ENCODE measurements at regions not wholly inside any gene's neighbourhood (a gene's known extent, or its start where the extent isn't known, plus 50 kb on each side); places are given as distances from the start of the nearest gene placed in this dataset.

DNA sequence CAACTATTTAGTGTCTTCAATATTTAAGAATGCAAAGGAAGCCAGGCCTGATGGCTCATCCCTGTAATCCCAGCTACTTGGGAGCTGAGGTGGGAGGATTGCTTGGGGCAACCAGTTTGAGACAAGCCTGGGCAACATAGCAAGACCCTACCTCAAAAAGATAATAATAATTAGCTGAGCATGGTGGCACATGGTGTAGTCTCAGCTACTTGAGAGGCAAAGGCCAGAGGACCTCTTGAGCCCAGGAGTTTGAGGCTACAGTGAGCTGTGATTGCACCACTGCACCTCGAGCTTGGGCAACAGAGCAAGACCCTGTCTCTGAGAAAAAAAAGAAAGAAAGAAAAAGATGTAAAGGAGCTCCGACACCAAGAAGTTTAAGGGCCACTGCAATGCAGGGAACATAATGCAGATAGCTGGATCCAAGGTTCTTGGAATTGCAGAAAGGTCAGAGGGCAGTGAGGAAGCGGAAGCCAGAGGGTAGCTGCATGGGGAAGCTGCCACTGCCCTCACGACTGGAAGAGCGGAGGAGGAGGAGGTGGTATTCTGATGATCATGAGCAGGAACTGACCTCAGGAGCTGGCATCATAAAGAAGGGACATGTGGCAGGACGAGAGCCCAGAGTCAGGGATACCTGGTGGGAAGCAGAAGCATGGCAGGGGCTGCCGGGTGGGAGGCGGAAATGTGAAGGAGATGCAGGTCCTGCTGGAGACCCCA is 60.2 kb upstream of the PODXL start:
- TF ChIP-seq, protein P1, sequence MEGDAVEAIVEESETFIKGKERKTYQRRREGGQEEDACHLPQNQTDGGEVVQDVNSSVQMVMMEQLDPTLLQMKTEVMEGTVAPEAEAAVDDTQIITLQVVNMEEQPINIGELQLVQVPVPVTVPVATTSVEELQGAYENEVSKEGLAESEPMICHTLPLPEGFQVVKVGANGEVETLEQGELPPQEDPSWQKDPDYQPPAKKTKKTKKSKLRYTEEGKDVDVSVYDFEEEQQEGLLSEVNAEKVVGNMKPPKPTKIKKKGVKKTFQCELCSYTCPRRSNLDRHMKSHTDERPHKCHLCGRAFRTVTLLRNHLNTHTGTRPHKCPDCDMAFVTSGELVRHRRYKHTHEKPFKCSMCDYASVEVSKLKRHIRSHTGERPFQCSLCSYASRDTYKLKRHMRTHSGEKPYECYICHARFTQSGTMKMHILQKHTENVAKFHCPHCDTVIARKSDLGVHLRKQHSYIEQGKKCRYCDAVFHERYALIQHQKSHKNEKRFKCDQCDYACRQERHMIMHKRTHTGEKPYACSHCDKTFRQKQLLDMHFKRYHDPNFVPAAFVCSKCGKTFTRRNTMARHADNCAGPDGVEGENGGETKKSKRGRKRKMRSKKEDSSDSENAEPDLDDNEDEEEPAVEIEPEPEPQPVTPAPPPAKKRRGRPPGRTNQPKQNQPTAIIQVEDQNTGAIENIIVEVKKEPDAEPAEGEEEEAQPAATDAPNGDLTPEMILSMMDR (IDR thresholded peaks at IDR 0.05; ENCODE audit: insufficient read depth, low read depth, low read length), result no peak
- no peak for TF ChIP-seq EZH2 (IDR thresholded peaks at IDR 0.05; ENCODE audit: insufficient read depth, low read length)

All from astrocyte (in vitro differentiated cells and primary cell).